NT2/D1 (cell line): ENCODE measurements at regions not wholly inside any gene's neighbourhood (a gene's known extent, or its start where the extent isn't known, plus 50 kb on each side); places are given as distances from the start of the nearest gene placed in this dataset.

Experiments
- SUZ12 ChIP-seq: IDR thresholded peaks from 2 replicates; pipeline ENCODE4 v1.6.1; 2011; ENCODE audit not compliant: insufficient read length, insufficient read depth; ENCODE audit errors: extremely low read depth
- YY1 ChIP-seq: IDR thresholded peaks from 2 replicates; pipeline ENCODE4 v1.6.1; 2011; ENCODE audit not compliant: insufficient read length, insufficient read depth

- TF ChIP-seq YY1 (no peak), SUZ12 (no peak)
Observed at GRCh38 chr2:36032046-36032445, 323.5 kb upstream of the CRIM1 start.
